K562 (cell line): ENCODE measurements at regions not wholly inside any gene's neighbourhood (a gene's known extent, or its start where the extent isn't known, plus 50 kb on each side); places are given as distances from the start of the nearest gene placed in this dataset.

ENCODE experiments used
- REST ChIP-seq, 2 experiments: fragments of 450-650 bp; formaldehyde crosslinking in 1 of 2; IDR thresholded peaks; 2 replicates each; pipeline versions ENCODE4 v1.4.0 to v1.6.1; 2014 to 2020; ENCODE audit warnings: mild to moderate bottlenecking in 2 of 2, borderline replicate concordance in 1 of 2, low read depth in 1 of 2
- SREBF1 ChIP-seq: fragments of 150-350 bp; IDR thresholded peaks from 2 replicates; pipeline ENCODE4 v1.6.1; 2014; ENCODE audit warnings: antibody characterized with exemption, low read depth, low read length, borderline replicate concordance
- TF ChIP-seq, protein P1 (sequence below): fragments of 450-650 bp; IDR thresholded peaks from 2 replicates; pipeline ENCODE4 v1.6.1; 2017; ENCODE audit warnings: antibody characterized with exemption, mild to moderate bottlenecking
- TF ChIP-seq, protein P2 (sequence below): fragments of 450-650 bp; IDR thresholded peaks from 2 replicates; pipeline ENCODE4 v1.6.1; 2016; ENCODE audit warnings: mild to moderate bottlenecking

GRCh38 chr7:47045207-47046051, 536.5 kb downstream of the TNS3 start (continued):
- no peak for TF ChIP-seq REST (IDR thresholded peaks at IDR 0.05; ENCODE audit: borderline replicate concordance)
- TF ChIP-seq REST (CRISPR knock-in tag; IDR thresholded peaks at IDR 0.05; ENCODE audit: low read depth): no peak
- TF ChIP-seq, protein P1, sequence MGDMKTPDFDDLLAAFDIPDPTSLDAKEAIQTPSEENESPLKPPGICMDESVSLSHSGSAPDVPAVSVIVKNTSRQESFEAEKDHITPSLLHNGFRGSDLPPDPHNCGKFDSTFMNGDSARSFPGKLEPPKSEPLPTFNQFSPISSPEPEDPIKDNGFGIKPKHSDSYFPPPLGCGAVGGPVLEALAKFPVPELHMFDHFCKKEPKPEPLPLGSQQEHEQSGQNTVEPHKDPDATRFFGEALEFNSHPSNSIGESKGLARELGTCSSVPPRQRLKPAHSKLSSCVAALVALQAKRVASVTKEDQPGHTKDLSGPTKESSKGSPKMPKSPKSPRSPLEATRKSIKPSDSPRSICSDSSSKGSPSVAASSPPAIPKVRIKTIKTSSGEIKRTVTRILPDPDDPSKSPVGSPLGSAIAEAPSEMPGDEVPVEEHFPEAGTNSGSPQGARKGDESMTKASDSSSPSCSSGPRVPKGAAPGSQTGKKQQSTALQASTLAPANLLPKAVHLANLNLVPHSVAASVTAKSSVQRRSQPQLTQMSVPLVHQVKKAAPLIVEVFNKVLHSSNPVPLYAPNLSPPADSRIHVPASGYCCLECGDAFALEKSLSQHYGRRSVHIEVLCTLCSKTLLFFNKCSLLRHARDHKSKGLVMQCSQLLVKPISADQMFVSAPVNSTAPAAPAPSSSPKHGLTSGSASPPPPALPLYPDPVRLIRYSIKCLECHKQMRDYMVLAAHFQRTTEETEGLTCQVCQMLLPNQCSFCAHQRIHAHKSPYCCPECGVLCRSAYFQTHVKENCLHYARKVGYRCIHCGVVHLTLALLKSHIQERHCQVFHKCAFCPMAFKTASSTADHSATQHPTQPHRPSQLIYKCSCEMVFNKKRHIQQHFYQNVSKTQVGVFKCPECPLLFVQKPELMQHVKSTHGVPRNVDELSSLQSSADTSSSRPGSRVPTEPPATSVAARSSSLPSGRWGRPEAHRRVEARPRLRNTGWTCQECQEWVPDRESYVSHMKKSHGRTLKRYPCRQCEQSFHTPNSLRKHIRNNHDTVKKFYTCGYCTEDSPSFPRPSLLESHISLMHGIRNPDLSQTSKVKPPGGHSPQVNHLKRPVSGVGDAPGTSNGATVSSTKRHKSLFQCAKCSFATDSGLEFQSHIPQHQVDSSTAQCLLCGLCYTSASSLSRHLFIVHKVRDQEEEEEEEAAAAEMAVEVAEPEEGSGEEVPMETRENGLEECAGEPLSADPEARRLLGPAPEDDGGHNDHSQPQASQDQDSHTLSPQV: no peak
- no peak for TF ChIP-seq SREBF1
- TF ChIP-seq, protein P2, sequence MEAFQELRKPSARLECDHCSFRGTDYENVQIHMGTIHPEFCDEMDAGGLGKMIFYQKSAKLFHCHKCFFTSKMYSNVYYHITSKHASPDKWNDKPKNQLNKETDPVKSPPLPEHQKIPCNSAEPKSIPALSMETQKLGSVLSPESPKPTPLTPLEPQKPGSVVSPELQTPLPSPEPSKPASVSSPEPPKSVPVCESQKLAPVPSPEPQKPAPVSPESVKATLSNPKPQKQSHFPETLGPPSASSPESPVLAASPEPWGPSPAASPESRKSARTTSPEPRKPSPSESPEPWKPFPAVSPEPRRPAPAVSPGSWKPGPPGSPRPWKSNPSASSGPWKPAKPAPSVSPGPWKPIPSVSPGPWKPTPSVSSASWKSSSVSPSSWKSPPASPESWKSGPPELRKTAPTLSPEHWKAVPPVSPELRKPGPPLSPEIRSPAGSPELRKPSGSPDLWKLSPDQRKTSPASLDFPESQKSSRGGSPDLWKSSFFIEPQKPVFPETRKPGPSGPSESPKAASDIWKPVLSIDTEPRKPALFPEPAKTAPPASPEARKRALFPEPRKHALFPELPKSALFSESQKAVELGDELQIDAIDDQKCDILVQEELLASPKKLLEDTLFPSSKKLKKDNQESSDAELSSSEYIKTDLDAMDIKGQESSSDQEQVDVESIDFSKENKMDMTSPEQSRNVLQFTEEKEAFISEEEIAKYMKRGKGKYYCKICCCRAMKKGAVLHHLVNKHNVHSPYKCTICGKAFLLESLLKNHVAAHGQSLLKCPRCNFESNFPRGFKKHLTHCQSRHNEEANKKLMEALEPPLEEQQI: no peak
